Lower leg skin (tissue), 4 donors: ENCODE measurements at regions not wholly inside any gene's neighbourhood (a gene's known extent, or its start where the extent isn't known, plus 50 kb on each side); places are given as distances from the start of the nearest gene placed in this dataset.
"Not testable (repeated sequence)": the region's sequence is repeated elsewhere in the genome, so short reads cannot be mapped to it uniquely, and the experiment has no call there.

Source experiments
- DNase-seq, 2 donors: peaks; one replicate each; pipeline ENCODE4 v3.0.0-alpha.2; 2019; ENCODE audit warnings: low spot score in 2 of 2
- H3K4me3 ChIP-seq: fragments of 200-600 bp; sonication (generic); 2 replicates; pipeline ENCODE4 v1.5.1; 2017; ENCODE audit warnings: mild to moderate bottlenecking, low read depth; ENCODE audit not compliant: poor library complexity, severe bottlenecking
- POLR2A ChIP-seq, 2 donors: fragments of 450-650 bp; IDR thresholded peaks; one replicate each; pipeline ENCODE4 v1.6.1; 2016 to 2017; ENCODE audit warnings: antibody characterized with exemption in 2 of 2, mild to moderate bottlenecking in 1 of 2, moderate library complexity in 1 of 2
- WGBS, 2 donors: methylation state at CpG; one replicate each; pipeline ENCODE4 v1.1.5; 2018; 5-methylcytosine and 5-hydroxymethylcytosine counted together
- intact Hi-C: fragments of 100-400 bp; cut with DNase I; formaldehyde crosslinking; loops from one replicate; pipeline ENCODE4 v1.15.0; 2023; ENCODE audit warnings: low total_unique reads
- TF ChIP-seq, protein P1 (sequence below), 3 donors: fragments of 450-650 bp; IDR thresholded peaks; one replicate each; pipeline ENCODE4 v1.5.1; 2016; ENCODE audit warnings: antibody characterized with exemption in 3 of 3, mild to moderate bottlenecking in 3 of 3, moderate library complexity in 2 of 3

DNA sequence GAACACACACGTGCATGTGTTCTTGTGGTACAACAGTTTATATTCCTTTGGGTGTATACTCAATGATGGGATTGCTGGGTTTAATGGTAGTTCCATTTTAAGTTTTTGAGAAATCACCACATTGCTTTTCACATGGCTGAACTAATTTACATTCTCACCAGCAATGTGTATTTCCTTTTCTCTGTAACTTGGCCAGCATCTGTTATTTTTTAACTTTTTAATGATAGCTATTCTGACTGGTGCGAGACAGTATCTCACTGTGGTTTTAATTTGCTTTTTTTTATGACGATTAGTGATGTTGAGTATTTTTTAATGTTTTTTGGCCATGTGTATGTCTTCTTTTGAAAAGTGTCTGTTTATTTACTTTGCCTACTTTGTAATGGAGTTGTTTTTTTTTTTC lies 256.6 kb downstream of the ZWINT start:
- DNase-seq: no peak
- WGBS, 2 donors: 65 to 66% methylated on average over 3 of the region's 3 CpGs
- TF ChIP-seq, protein P1, sequence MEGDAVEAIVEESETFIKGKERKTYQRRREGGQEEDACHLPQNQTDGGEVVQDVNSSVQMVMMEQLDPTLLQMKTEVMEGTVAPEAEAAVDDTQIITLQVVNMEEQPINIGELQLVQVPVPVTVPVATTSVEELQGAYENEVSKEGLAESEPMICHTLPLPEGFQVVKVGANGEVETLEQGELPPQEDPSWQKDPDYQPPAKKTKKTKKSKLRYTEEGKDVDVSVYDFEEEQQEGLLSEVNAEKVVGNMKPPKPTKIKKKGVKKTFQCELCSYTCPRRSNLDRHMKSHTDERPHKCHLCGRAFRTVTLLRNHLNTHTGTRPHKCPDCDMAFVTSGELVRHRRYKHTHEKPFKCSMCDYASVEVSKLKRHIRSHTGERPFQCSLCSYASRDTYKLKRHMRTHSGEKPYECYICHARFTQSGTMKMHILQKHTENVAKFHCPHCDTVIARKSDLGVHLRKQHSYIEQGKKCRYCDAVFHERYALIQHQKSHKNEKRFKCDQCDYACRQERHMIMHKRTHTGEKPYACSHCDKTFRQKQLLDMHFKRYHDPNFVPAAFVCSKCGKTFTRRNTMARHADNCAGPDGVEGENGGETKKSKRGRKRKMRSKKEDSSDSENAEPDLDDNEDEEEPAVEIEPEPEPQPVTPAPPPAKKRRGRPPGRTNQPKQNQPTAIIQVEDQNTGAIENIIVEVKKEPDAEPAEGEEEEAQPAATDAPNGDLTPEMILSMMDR (IDR thresholded peaks at IDR 0.05): no peak
- no peak for TF ChIP-seq POLR2A (IDR thresholded peaks at IDR 0.05)
- intact Hi-C loops: no loop called here
- H3K4me3 ChIP-seq: no peak overlapping the region

DNA sequence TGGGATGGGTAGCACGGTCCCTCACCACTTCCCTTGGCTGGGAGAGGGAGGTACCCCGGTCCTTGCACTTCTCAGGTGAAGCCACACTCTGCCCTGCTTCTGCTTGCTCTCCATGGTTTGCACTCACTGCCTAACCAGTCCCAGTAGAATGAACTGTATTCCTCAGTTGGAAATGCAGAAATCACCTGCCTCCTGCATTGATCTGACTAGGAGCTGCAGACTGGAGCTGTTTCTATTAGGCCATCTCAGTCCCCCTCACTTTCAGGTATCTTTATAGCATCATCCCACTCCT lies 264.9 kb downstream of the ZWINT start:
- TF ChIP-seq, protein P1 (IDR thresholded peaks at IDR 0.05): no peak
- TF ChIP-seq POLR2A (IDR thresholded peaks at IDR 0.05): no peak
- intact Hi-C loops: no loop called here
- DNase-seq: no peak
- 83 to 88% methylated on average over 2 of the region's 2 CpGs for WGBS, 2 donors
- no peak overlapping the region for H3K4me3 ChIP-seq

DNA sequence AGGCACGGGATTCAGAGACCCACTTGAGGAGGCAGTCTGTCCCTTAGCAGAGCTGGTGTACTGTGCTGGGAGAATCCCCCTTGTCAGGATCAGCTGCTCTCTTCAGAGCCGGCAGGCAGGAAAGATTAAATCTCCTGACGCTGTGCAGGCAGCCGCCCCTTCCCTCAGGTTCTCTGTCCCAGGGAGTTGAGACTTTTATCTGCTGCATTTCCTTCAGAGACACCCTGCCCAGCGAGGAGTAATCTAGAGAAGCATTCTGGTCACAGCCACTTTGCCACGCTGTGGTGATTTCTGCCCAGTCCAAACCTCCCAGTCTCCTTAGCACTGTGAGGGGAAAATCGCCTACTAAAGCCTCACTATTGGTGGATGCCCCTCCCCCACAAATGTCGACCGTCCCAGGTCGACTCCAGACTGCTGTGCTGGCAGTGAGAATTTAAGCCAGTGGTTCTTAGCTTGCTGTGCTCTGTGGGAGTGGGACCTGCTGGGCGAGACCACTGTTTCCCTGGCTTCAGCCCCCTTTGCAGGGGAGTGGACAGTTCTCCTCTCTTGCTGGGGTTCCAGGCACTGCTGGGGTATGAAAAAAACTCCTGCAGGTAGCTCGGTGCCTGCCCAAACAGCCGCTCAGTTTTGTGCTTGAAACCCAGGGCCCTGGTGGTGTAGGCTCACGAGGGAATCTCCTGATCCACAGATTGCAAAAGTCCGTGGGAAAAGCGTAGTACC lies 265.4 kb downstream of the ZWINT start:
- 67 to 70% methylated on average over 16 of the region's 16 CpGs for WGBS, 2 donors
- intact Hi-C loops: no loop called here
- no peak for DNase-seq
- TF ChIP-seq, protein P1 (IDR thresholded peaks at IDR 0.05): no peak
- no peak for TF ChIP-seq POLR2A (IDR thresholded peaks at IDR 0.05)
- H3K4me3 ChIP-seq: no peak overlapping the region

GRCh38 chr10:56093645-56094044 lies 267.4 kb downstream of the ZWINT start:
- intact Hi-C loops, H3K4me3 ChIP-seq, DNase-seq: not testable (repeated sequence)

GRCh38 chr10:56091872-56092271 lies 269.2 kb downstream of the ZWINT start:
- no peak overlapping the region for H3K4me3 ChIP-seq
- DNase-seq: no peak
- TF ChIP-seq, protein P1 (IDR thresholded peaks at IDR 0.05): no peak
- TF ChIP-seq POLR2A (IDR thresholded peaks at IDR 0.05): no peak
- intact Hi-C loops: no loop called here

GRCh38 chr10:56090914-56091540 lies 270.0 kb downstream of the ZWINT start:
- H3K4me3 ChIP-seq: no peak overlapping the region
- DNase-seq: no peak
- 64 to 72% methylated on average over 3 of the region's 3 CpGs for WGBS, 2 donors
- intact Hi-C loops: no loop called here
- TF ChIP-seq POLR2A (IDR thresholded peaks at IDR 0.05): no peak
- TF ChIP-seq, protein P1 (IDR thresholded peaks at IDR 0.05): no peak
